ENCODE measurements at regions not wholly inside any gene's neighbourhood (a gene's known extent, or its start where the extent isn't known, plus 50 kb on each side); places are given as distances from the start of the nearest gene placed in this dataset.

- TF ChIP-seq, protein P1, sequence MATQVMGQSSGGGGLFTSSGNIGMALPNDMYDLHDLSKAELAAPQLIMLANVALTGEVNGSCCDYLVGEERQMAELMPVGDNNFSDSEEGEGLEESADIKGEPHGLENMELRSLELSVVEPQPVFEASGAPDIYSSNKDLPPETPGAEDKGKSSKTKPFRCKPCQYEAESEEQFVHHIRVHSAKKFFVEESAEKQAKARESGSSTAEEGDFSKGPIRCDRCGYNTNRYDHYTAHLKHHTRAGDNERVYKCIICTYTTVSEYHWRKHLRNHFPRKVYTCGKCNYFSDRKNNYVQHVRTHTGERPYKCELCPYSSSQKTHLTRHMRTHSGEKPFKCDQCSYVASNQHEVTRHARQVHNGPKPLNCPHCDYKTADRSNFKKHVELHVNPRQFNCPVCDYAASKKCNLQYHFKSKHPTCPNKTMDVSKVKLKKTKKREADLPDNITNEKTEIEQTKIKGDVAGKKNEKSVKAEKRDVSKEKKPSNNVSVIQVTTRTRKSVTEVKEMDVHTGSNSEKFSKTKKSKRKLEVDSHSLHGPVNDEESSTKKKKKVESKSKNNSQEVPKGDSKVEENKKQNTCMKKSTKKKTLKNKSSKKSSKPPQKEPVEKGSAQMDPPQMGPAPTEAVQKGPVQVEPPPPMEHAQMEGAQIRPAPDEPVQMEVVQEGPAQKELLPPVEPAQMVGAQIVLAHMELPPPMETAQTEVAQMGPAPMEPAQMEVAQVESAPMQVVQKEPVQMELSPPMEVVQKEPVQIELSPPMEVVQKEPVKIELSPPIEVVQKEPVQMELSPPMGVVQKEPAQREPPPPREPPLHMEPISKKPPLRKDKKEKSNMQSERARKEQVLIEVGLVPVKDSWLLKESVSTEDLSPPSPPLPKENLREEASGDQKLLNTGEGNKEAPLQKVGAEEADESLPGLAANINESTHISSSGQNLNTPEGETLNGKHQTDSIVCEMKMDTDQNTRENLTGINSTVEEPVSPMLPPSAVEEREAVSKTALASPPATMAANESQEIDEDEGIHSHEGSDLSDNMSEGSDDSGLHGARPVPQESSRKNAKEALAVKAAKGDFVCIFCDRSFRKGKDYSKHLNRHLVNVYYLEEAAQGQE (IDR thresholded peaks at IDR 0.05; ENCODE audit: borderline replicate concordance): no peak
- TF ChIP-seq, protein P1 (CRISPR knock-in tag; IDR thresholded peaks at IDR 0.05; ENCODE audit: low read depth): no peak
- TF ChIP-seq CUX1 (CRISPR knock-in tag; IDR thresholded peaks at IDR 0.05) (no peak), BMI1 (IDR thresholded peaks at IDR 0.05; ENCODE audit: low read length) (no peak), RBM17 (IDR thresholded peaks at IDR 0.05; ENCODE audit: borderline replicate concordance, low read depth, low read length) (no peak)
Observed at GRCh38 chr2:139631966-139632365, 851.8 kb upstream of the NXPH2 start (continued).
